Right kidney (tissue), 1 donor: ENCODE measurements at regions not wholly inside any gene's neighbourhood (a gene's known extent, or its start where the extent isn't known, plus 50 kb on each side); places are given as distances from the start of the nearest gene placed in this dataset.
A peak's percentile ranks its signal among the peaks of the same experiment; 100 is the strongest.
"Not testable (repeated sequence)": the region's sequence is repeated elsewhere in the genome, so short reads cannot be mapped to it uniquely, and the experiment has no call there.

ENCODE experiments used
- DNase-seq: peaks from one replicate; pipeline ENCODE4 v3.0.0-alpha.2; 2016

DNA sequence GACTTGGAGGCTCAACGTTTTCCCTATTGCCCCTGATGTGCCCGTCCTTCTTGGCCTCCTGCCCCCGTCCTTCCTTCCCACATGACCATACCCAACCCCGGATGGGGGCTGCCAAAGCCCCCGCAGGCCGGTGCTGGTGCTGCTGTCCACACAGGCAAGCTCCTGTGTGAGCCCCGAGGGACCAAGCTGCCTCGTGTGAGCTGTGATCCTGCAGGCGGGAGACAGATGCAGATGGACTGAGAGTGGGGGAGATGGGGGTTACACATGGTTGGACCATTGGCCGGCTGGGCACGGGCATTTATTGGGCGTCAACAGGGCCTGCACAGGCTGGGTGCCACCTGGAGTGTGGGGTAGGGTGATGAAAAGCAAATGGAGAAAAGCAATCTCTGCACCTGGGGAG lies 313.2 kb upstream of the B3GAT1 start:
- peak; percentile 3 for DNase-seq

DNA sequence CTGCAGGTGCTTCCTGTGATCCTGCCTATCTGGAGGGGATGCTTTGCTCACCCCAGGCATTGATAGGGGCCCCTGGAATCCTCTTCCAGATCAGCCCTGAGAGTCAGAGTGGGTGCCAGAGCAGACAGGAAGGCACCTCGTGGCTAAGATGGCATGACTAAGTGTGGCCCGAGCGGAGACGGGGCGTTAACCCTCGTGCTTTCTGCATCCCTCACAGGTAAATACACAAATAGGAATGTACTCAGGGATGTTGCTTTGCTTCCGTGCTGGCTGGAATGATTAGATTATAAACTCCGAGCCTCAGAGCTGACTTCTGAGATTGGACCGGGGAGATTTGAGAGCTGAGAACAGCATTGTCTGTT lies 312.7 kb upstream of the B3GAT1 start:
- DNase-seq = peak; percentile 0

DNA sequence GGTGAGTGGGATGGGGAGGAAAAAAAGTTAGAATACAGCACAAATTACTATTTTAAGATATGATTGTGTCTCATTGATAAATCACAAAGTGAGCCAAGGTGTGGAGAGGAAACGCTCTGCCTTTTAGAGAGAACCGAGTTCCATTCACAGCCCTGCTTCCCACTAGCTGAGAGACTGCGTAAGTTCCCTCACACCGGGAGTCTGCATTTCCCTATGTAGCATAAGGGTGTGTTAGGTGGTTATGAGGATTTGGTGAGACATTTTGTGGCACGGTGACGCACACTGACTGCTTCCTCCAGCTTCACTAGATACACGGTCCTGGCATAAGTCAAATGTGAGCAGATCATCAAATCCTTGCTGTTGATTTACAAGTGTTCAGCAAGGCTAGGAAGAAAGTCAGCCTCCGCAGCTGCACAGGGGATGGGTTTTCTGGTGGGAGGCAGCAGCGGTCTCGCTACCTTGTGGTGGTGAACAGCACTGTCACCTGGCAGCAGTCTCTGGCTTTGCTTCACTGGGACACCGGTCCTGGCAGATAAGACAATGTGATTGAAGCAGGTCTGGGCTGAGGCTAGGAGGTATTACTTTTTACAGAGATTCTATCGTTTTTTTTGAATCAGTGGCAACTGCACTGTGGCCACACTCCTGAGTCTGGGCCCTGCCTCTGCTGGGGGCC lies 312.2 kb upstream of the B3GAT1 start:
- DNase-seq = peak; percentile 0

DNA sequence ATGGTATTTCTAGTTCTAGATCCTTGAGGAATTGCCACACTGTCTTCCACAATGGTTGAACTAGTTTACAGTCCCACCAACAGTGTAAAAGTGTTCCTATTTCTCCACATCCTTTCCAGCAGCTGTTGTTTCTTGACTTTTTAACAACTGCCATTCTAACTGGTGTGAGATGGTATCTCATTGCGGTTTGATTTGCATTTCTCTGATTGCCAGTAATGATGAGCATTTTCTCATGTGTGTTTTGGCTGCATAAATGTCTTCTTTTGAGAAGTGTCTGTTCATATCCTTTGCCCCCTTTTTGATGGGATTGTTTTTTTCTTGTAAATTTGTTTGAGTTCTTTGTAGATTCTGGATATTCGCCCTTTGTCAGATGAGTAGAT lies 308.6 kb upstream of the B3GAT1 start:
- not testable (repeated sequence) for DNase-seq

DNA sequence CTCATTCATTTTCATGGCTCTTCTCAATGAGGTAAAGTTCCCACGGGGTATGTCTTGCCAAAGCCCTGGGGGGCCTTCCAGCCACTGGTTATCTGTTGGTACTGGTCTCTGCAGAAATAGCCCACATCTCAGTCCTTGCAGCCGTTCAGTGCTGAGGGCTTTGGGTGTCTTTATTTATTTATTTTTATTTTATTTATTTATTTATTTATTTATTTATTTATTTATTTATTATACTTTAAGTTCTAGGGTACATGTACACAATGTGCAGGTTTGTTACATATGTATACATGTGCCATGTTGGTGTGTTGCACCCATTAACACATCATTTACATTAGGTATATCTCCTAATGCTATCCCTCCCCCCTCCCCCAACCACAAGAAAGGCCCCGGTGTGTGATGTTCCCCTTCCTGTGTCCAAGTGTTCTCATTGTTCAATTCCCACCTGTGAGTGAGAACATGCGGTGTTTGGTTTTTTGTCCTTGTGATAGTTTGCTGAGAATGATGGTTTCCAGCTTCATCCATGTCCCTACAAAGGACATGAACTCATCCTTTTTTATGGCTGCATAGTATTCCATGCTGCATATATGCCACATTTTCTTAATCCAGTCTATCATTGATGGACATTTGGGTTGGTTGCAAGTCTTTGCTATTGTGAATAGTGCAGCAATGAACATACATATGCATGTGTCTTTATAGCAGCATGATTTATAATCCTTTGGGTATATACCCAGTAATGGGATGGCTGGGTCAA lies 308.1 kb upstream of the B3GAT1 start:
- not testable (repeated sequence) for DNase-seq

DNA sequence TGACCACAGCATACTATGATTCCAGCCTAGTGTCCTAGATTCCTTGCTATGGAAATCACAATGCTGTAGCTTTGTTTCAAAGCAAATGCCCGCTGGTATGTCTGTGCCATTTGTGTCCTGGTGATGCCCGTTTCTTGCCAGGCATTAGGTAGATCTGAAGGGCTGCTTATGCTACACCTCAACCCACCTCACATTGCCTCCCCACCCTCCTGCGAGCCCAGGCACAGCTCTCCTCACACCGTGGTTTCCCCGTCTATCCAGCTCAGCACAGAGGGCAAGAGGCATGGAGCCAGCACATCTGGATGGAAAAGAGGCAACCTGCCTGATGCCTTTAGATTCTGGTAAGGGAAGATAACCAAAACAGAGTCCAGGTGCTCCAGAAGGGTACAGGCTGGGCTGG lies 307.4 kb upstream of the B3GAT1 start:
- DNase-seq = no peak

DNA sequence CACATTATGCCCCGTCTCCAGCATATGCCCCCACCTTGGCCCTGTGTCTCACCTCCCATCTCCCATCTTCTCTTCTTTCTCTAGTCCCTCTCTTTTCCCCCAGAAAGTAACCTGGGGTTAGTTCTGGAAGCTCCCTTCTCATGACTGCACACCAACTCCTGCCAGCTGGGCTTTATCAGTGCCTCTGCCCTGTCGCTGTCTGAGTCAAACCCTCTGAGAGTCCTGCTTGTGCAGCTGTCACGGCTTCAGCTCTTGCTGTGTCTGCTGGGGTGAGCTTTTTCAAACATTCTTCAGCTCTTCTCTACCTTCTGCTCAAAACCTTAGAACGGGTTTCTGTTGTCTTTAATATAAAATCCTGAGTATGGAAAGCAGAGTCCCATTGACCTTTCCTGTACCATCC lies 304.5 kb upstream of the B3GAT1 start:
- no peak for DNase-seq

DNA sequence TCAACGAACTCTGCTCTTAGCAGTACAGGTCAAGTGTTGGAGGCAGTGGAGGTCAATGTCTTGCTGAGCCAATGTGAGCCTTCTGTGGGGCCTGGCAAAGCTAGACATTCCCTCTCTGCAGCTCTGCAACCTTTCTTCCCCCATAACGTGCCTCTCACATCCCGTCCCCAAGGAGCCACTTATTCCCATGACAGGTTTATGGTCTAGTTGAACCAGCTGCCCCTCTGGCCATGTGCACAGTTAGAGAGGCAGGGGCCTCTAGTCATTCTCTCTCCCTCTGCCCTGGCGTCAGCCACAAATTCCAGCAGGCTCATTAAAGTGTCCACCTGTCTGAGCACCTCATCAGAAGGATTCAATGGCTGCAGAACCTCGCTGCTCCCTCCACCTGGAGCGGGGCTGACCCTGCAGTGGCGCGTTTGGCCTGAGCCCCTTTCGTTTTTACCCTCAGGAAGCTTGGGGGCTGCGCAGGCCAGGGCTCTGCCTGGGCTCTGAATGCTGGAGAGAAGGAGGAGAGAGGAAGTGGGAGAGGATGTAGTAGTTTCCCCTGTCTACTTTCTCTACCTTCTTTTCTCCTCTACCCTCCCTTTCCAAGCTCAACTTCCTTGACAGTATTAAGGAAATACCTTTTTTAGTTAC lies 302.1 kb upstream of the B3GAT1 start:
- peak; percentile 75 for DNase-seq

DNA sequence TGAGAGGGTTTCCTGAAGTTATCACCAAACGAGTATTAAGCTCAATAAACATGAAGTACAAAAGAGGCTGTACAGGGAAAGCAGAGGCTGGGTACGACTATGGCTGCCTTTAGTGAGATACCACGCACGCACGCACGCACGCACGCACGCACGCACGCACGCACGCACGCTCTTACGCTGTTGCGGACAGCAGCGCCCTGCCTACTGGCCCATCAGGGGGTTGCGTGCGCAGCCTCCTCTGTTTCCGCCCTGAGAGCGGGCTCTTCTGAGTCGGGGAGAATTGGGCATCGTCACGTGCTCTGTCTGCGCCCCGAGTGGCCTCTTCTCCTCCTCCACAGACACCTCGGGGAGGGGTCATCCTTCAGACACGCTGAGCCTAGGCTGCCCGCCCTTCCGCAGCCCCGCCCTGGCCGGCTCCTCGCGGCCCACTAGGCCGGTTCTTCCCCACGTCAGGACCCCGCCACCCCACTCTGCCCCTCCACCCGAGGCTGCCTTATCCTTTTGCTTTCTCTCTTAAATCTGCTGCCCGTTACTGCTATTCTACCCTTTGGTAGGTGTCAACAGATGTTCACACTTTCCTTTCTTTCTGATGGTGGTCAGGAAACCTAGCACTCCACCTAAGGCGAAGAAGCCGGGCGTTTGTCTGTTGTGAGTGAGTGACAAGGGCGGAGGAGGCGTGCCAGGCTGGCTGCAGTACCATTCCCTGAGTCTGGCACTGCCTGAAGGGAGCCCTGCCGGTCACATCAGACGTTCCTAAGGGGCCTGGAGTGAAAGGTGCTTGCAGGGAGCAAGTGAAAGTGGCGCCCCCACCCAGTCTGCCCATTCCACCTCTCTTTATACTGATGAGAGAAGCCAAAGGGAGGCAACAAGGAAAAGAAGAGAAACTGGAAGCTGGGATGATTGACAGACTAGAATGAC lies 300.4 kb upstream of the B3GAT1 start:
- no peak for DNase-seq

DNA sequence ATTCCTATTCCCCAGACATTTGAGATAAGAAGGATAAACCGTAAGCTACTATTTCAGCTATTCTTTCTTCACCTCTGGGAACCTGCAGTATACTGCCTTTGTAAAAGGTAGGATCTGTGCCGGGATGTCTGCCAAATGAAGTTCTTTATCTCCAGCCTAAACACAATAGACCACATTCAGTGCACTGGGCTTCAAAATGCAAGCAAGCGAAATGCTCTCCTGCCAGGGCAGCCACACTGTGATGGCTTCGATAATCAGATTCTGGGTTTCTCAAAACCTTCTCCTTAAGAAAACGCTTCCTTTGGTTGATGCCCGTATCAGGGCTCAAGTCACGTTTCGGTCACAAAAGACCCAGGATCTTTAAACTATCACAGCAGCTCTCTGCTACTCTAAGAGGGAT lies 299.5 kb upstream of the B3GAT1 start:
- DNase-seq = no peak

DNA sequence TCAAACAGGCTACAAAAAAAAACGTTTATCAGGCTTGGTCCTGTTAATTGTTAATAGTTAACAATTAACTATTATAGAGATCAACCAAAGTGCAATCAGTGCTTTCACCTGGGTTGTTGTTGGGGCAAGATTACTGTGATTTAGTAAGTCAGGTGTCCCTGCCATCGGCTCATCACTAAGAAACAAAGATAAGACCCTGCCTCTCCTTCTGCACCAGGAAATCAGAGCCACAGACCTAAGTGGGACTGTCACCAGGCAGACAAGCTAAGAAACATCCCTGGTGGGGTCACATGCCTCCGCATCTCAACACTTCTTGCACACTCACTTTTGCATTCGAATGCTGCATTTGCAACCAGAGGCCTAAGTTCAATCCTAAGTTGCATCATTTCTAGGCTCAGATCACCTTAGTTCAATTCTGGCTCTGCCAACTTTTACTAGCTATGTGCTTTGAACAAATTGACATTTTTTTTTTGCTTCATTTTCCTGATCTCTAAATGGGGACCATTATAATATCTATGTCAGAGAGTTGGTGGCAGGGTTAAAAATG lies 298.9 kb upstream of the B3GAT1 start:
- DNase-seq = no peak

DNA sequence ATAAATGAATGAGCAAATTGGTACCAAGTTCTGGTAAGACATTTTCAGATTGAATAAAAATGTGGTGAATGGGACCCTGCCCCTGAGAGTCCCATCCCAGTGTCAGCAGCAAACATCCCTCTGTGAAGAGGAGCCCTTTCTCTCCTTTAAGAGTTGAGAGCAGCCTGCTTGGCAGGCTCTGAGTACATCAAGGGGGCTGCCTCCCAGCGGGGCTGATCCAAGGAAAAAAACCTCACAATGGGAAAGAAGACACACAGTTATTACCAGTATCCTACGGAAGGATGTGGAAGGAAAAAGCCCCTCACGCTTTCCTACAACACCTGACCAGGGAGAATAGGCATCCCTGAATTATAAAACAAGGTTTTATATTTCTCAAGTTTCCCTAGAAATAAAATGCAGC lies 293.8 kb upstream of the B3GAT1 start:
- no peak for DNase-seq

DNA sequence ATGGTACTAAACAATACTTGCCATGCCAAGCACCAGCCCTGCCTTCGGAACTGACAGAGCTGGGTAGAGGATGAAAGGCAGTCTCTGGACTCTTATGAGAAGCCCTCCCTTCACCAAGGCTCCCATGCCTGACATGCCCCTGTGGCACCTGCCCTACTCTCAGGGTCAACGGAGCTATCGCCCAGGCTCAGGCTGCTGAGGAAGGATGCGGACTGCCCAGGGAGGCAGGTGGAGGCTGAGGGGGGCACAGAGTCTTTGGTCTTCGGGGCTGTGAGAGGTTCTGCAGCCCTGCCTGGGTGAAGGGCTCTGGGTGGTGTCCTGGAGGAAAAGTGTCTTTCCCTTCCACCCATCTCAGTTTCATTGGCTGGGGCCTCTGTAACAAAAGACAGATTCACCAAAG lies 290.8 kb upstream of the B3GAT1 start:
- no peak for DNase-seq

DNA sequence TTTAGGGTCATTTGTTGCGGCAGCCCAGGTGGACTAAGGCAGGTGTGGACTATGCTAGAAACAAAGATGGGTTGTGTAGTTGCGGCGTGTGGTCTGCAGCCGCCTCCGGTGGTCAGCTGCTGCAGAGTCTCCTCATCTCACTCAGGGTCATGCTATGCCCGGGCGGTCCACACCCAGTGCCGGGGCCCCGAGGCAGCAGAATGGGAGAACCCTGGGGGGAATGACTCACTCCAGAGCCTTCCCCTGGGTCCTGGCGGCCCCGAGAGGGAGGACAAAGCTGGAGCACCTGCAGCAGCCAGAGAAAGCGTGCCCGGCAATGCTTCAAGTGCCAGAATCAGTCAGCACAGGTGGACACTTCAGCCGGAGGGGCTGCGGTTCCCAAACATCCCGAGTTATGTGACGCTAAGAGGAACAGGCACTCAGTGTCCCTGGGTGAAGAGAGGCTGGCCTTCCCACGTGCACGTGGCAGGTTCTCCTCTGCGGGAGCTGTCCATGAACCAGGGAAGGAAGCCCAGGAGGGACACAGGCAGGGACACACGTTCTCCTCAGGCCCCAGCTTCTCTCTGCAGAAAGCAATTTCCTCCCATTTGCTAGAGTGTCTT lies 289.6 kb upstream of the B3GAT1 start:
- DNase-seq = no peak

DNA sequence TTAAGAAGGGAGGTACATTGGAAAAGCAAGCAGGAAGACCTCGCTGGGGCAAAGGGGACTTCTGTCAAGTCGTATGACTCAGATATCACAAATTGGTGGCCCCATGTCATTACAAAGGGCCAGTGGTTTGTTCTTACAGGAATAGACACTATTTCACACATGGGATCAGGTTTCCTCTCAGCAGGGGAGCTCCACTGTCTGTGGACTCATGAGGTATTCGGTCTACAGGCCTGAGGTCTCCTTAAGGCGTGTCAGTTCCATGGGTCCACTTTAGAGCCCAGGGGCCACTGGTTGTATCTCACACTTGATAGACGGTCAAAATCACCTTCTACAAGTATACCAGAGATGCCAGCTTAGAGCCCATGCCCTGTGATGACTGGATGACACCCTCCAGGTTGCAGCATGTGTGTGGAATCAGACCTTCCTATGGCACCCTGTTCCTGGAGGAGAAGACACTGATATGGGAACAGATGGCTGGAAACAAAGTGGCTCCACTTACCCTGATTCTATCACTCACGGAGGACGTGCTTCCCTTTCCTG lies 288.1 kb upstream of the B3GAT1 start:
- DNase-seq = no peak

DNA sequence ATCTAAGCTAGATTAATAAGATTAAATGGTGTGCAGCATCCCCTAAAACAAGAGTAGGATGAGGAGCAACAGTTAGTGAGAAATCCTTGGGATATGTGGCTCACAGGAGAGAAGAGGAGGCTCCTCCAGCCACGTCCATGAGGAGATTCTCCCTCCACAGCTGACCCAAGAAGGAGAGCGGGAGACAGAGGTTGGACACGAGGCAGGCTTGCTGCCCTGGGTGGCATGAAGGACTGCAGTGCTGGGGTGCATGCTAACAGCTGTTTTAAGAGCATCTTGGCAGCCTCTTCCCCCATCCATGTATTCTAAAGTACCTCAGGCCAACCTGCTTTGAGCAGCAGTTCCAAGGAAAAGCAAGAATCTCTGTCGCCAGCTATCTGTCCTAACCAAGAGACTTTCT lies 284.4 kb upstream of the B3GAT1 start:
- no peak for DNase-seq

DNA sequence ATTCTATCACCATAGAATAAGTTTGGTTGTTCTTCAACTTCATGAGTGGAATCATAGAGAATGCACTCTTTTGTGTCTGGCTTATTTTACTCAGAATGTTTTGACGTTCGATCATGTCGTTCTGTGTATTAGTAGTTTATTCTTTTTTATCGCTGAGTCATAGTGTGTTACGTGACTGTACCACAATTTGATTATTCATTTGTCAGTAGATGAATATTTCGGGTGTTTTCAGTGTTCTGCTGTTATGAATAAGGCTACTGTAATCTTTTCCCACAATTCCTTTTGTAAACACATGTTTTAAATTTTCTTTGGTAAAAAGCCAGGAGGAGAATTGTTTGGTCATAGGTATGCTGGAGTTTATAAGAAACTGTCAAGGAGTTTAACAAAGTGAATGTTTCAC lies 279.9 kb upstream of the B3GAT1 start:
- DNase-seq = no peak

DNA sequence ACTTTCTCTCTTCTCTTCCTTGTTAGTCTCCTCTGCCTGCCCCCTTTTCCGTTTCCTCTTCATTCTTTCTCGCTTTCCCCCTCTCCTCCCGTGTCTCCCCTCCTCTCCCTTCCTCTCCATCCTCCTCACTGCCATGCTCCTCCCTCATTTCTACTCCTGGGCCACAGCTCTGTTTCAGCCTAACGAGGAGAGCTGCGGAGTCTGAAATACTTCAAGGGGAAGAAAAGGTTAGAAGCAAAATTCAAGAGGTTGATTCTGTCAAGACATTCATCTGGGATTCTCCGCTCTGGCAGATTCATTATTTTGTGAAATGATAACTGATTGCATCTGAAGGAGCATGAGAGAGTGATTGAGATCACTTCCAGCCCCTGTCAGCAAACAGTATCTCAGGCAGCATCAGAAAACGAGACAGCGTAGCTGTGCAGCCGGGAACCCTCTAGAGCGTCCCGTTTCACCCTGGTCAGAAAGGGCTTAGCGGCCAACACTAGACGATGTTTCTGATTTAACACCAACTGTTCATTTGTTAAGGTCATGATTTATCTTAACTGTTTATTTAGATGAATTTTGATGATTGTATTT lies 279.3 kb upstream of the B3GAT1 start:
- no peak for DNase-seq

DNA sequence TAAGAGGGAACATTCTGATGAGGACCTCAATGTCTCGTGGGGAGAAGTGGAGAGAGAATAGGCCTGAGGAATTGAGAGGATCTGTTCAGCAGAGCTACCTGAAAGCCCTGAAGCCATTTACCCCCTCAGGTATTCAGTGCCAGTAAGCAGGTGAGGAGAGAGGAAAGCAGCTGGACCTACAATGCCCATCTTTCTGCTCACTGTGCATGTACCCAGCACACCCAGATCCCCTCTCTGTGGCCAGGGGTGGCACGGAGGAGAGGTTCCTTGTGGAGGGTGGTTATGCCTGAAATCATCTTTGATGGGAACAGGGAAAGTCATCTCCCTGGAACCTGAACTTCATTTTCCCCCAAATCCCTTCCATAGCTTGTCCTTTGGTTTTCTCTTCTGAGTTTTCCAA lies 277.8 kb upstream of the B3GAT1 start:
- DNase-seq = no peak

DNA sequence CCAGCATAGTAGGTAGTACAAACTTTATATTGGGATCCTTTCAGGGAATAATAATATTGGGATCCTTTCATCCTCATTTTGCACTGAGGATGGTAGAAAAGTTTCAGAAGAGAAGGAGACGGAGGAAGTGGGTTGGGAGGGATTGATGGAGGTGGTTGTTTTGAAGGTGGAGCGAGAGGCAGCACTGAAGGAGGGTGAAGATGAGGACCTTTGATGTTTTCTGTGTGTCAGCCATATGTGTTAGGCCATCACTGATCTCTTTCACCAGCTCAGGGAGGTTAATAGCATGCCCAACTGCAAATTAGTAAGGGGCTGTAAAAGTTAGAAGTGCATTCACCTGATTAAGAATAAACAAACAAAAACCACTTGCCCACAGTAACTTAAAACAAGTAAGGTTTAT lies 275.5 kb upstream of the B3GAT1 start:
- no peak for DNase-seq

DNA sequence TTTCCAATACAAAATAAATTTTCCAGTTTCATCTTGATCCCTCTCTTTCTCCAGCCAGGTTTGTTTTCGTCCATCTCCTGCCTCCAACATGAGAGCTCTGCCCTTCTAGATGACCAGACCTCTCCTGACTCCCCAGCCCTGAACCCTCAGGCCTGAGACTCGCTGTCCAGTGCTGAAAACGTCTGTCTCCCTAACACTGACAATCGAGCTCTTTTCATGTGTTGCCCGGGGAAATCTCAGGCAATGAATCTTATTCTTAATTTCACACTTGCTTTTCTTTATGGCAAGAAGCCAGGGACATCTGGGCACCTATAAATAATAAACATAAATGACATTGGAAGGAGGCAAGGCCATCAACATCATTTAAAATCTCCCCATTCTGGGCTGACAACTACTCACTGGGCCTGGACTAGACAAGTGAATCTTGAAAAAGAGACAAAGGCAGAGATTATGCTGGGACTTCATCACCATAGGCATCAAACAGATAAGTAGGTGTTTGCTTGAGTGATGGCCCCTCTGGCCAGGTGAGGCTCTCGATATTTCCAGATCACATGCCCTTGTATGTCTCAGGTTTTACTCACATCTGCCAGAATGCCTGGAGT lies 274.5 kb upstream of the B3GAT1 start:
- peak; percentile 19 for DNase-seq
